GM18873 (cell line): ENCODE measurements at regions not wholly inside any gene's neighbourhood (a gene's known extent, or its start where the extent isn't known, plus 50 kb on each side); places are given as distances from the start of the nearest gene placed in this dataset.
"Not testable (repeated sequence)": the region's sequence is repeated elsewhere in the genome, so short reads cannot be mapped to it uniquely, and the experiment has no call there.

ENCODE experiments used
- ATAC-seq: cut with Tn5 transposase; IDR thresholded peaks from one replicate; pipeline ENCODE4 v1.9.1; 2021; ENCODE audit warnings: mild to moderate bottlenecking, moderate library complexity, moderate number of reproducible peaks; ENCODE audit not compliant: unreplicated experiment, low FRiP score

- ATAC-seq, result no peak
Measured at GRCh38 chr2:43075054-43075593, 151.3 kb downstream of the ZFP36L2 start.

GRCh38 chr2:43074592-43075053 is 151.8 kb downstream of the ZFP36L2 start:
- ATAC-seq, result no peak

- ATAC-seq, result no peak
Measured at GRCh38 chr2:43074052-43074451, 152.4 kb downstream of the ZFP36L2 start.

GRCh38 chr2:43073401-43073825 is 153.0 kb downstream of the ZFP36L2 start:
- ATAC-seq, result no peak

GRCh38 chr2:43071599-43072550 is 154.5 kb downstream of the ZFP36L2 start:
- ATAC-seq, result no peak

GRCh38 chr2:43070676-43071502 is 155.5 kb downstream of the ZFP36L2 start:
- ATAC-seq, result no peak

GRCh38 chr2:43070030-43070429 is 156.4 kb downstream of the ZFP36L2 start:
- no peak for ATAC-seq

- ATAC-seq, result no peak
Measured at GRCh38 chr2:43068631-43069517, 157.5 kb downstream of the ZFP36L2 start.

- ATAC-seq, result no peak
Measured at GRCh38 chr2:43068041-43068533, 158.3 kb downstream of the ZFP36L2 start.

- ATAC-seq, result no peak
Measured at GRCh38 chr2:43067254-43068040, 159.0 kb downstream of the ZFP36L2 start.

- ATAC-seq, result not testable (repeated sequence)
Measured at GRCh38 chr2:43066541-43067253, 159.7 kb downstream of the ZFP36L2 start.

- no peak for ATAC-seq
Measured at GRCh38 chr2:43065871-43066270, 160.5 kb downstream of the ZFP36L2 start.

- ATAC-seq, result no peak
Measured at GRCh38 chr2:43065036-43065435, 161.4 kb downstream of the ZFP36L2 start.

GRCh38 chr2:43063096-43063495 is 163.3 kb downstream of the ZFP36L2 start:
- not testable (repeated sequence) for ATAC-seq

- no peak for ATAC-seq
Measured at GRCh38 chr2:43062058-43062457, 164.3 kb downstream of the ZFP36L2 start.

GRCh38 chr2:43060390-43061016 is 165.9 kb downstream of the ZFP36L2 start:
- no peak for ATAC-seq

GRCh38 chr2:43059183-43059897 is 167.1 kb downstream of the ZFP36L2 start:
- no peak for ATAC-seq
